D341Med (cell line): ENCODE measurements at regions not wholly inside any gene's neighbourhood (a gene's known extent, or its start where the extent isn't known, plus 50 kb on each side); places are given as distances from the start of the nearest gene placed in this dataset.
A peak's percentile ranks its signal among the peaks of the same experiment; 100 is the strongest.
"Not testable (repeated sequence)": the region's sequence is repeated elsewhere in the genome, so short reads cannot be mapped to it uniquely, and the experiment has no call there.

ENCODE experiments used
- DNase-seq: peaks from one replicate; pipeline ENCODE4 v3.0.0; 2012; ENCODE audit warnings: low spot score

- DNase-seq: no peak
These were observed 942.4 kb upstream of the GYPC start for GRCh38 chr2:125713533-125713932.

- DNase-seq: no peak
These were observed 934.8 kb upstream of the GYPC start for GRCh38 chr2:125721072-125721721.

GRCh38 chr2:125730921-125731320 is 925.0 kb upstream of the GYPC start:
- no peak for DNase-seq

GRCh38 chr2:125736306-125736705 is 919.7 kb upstream of the GYPC start:
- DNase-seq: no peak

GRCh38 chr2:125745514-125745913 is 910.4 kb upstream of the GYPC start:
- peak; percentile 54 for DNase-seq

- DNase-seq: no peak
These were observed 909.4 kb upstream of the GYPC start for GRCh38 chr2:125746321-125747164.

GRCh38 chr2:125747165-125747425 is 908.9 kb upstream of the GYPC start:
- DNase-seq: no peak

- DNase-seq: no peak
These were observed 899.5 kb upstream of the GYPC start for GRCh38 chr2:125756431-125756830.

- DNase-seq: no peak
These were observed 859.2 kb upstream of the GYPC start for GRCh38 chr2:125796784-125797183.

- DNase-seq: no peak
These were observed 858.8 kb upstream of the GYPC start for GRCh38 chr2:125797192-125797591.

GRCh38 chr2:125822746-125823145 is 833.2 kb upstream of the GYPC start:
- DNase-seq: no peak

GRCh38 chr2:125825781-125826180 is 830.2 kb upstream of the GYPC start:
- not testable (repeated sequence) for DNase-seq

- DNase-seq: no peak
These were observed 818.8 kb upstream of the GYPC start for GRCh38 chr2:125837128-125837527.

GRCh38 chr2:125837611-125838010 is 818.3 kb upstream of the GYPC start:
- DNase-seq: no peak

- DNase-seq: no peak
These were observed 816.0 kb upstream of the GYPC start for GRCh38 chr2:125839945-125840344.

GRCh38 chr2:125842041-125842440 is 813.9 kb upstream of the GYPC start:
- no peak for DNase-seq

GRCh38 chr2:125850541-125850940 is 805.4 kb upstream of the GYPC start:
- DNase-seq: no peak

- DNase-seq: no peak
These were observed 803.6 kb upstream of the GYPC start for GRCh38 chr2:125852364-125852763.

- DNase-seq: no peak
These were observed 802.3 kb upstream of the GYPC start for GRCh38 chr2:125853626-125854025.

- DNase-seq: no peak
These were observed 800.8 kb upstream of the GYPC start for GRCh38 chr2:125855204-125855603.

GRCh38 chr2:125857971-125858794 is 797.8 kb upstream of the GYPC start:
- DNase-seq: no peak

- no peak for DNase-seq
These were observed 794.5 kb upstream of the GYPC start for GRCh38 chr2:125861461-125861860.

GRCh38 chr2:125867908-125868307 is 788.0 kb upstream of the GYPC start:
- no peak for DNase-seq
